ENCODE measurements at regions not wholly inside any gene's neighbourhood (a gene's known extent, or its start where the extent isn't known, plus 50 kb on each side); places are given as distances from the start of the nearest gene placed in this dataset.

DNA sequence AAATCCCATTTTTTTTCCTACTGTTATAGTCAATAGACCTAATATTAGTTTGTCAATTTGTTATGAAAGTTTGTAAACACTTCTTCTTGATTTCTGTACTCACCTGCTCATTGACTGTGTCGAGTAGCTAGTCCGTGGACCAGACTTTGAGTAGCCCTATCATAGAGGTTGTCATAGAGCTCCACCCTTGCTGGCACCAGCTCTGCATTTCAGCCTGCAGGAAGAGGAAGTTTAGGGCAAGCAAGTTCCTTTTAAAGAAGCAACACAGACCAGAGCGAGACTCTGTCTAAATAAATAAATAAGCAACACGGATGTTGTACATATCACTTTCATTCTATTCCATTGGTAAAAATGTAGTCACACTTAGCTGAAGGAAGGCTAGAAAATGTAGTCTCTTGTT lies 74.0 kb downstream of the MCFD2 start:
- H3K9me3 ChIP-seq (ENCODE audit: low read depth, low read length, poor library complexity, severe bottlenecking): no peaks in the 10 kb centered on the region
- peaks cover under 1% of the 10 kb centered on the region for H3K4me1 ChIP-seq (ENCODE audit: insufficient read depth, low read length, poor library complexity, severe bottlenecking)
- ChIA-PET POLR2A (ENCODE audit: low non-redundant PET) (no interaction called here), CTCF (no interaction called here)
- no peaks in the 10 kb centered on the region for H3K36me3 ChIP-seq (ENCODE audit: insufficient read depth, low read length, poor library complexity, severe bottlenecking)
- intact Hi-C loops (cut with micrococcal nuclease; ENCODE audit: unreplicated experiment): no loop called here
- H3K4me3 ChIP-seq (ENCODE audit: low read depth, low read length, poor library complexity, severe bottlenecking): no peak overlapping the region
- DNase-seq (ENCODE audit: low spot score): no peak
- TF ChIP-seq, protein P1, sequence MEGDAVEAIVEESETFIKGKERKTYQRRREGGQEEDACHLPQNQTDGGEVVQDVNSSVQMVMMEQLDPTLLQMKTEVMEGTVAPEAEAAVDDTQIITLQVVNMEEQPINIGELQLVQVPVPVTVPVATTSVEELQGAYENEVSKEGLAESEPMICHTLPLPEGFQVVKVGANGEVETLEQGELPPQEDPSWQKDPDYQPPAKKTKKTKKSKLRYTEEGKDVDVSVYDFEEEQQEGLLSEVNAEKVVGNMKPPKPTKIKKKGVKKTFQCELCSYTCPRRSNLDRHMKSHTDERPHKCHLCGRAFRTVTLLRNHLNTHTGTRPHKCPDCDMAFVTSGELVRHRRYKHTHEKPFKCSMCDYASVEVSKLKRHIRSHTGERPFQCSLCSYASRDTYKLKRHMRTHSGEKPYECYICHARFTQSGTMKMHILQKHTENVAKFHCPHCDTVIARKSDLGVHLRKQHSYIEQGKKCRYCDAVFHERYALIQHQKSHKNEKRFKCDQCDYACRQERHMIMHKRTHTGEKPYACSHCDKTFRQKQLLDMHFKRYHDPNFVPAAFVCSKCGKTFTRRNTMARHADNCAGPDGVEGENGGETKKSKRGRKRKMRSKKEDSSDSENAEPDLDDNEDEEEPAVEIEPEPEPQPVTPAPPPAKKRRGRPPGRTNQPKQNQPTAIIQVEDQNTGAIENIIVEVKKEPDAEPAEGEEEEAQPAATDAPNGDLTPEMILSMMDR (conservative IDR thresholded peaks at IDR 0.05; ENCODE audit: low read depth, low read length): no peak
- TF ChIP-seq EZH2 (IDR thresholded peaks at IDR 0.05; ENCODE audit: borderline replicate concordance, low read depth, low read length, poor library complexity, severe bottlenecking): no peak
- H3K27ac ChIP-seq (ENCODE audit: low read depth, low read length, poor library complexity, severe bottlenecking): no peak overlapping the region
- H3K27me3 ChIP-seq (replicated peaks; ENCODE audit: insufficient read depth, low read depth, low read length, poor library complexity): no peaks in the 10 kb centered on the region
- no TSS peak for BruUV-seq (replicated peaks)

GRCh38 chr2:46839045-46839444 lies 76.6 kb downstream of the MCFD2 start:
- Histone ChIP-seq H3K27me3 (replicated peaks; ENCODE audit: insufficient read depth, low read depth, low read length, poor library complexity) (no peaks in the 10 kb centered on the region), H3K9me3 (ENCODE audit: low read depth, low read length, poor library complexity, severe bottlenecking) (no peaks in the 10 kb centered on the region), H3K4me1 (ENCODE audit: insufficient read depth, low read length, poor library complexity, severe bottlenecking) (no peaks in the 10 kb centered on the region), H3K36me3 (ENCODE audit: insufficient read depth, low read length, poor library complexity, severe bottlenecking) (no peaks in the 10 kb centered on the region), H3K27ac (ENCODE audit: low read depth, low read length, poor library complexity, severe bottlenecking) (no peak overlapping the region), H3K4me3 (ENCODE audit: low read depth, low read length, poor library complexity, severe bottlenecking) (no peak overlapping the region)
- TF ChIP-seq, protein P1 (conservative IDR thresholded peaks at IDR 0.05; ENCODE audit: low read depth, low read length): no peak
- no TSS peak for BruUV-seq (replicated peaks)
- POLR2A ChIA-PET (ENCODE audit: low non-redundant PET): no interaction called here
- CTCF ChIA-PET: no interaction called here
- intact Hi-C loops (cut with micrococcal nuclease; ENCODE audit: unreplicated experiment): no loop called here
- no peak for DNase-seq (ENCODE audit: low spot score)

GRCh38 chr2:46837704-46838103 lies 77.9 kb downstream of the MCFD2 start:
- CTCF ChIA-PET: no interaction called here
- H3K9me3 ChIP-seq (ENCODE audit: low read depth, low read length, poor library complexity, severe bottlenecking): no peaks in the 10 kb centered on the region

More at GRCh38 chr2:46837704-46838103, 77.9 kb downstream of the MCFD2 start:
- TF ChIP-seq, protein P1 (conservative IDR thresholded peaks at IDR 0.05; ENCODE audit: low read depth, low read length): no peak
- TF ChIP-seq EZH2 (IDR thresholded peaks at IDR 0.05; ENCODE audit: borderline replicate concordance, low read depth, low read length, poor library complexity, severe bottlenecking): no peak
- no peak overlapping the region for H3K27ac ChIP-seq (ENCODE audit: low read depth, low read length, poor library complexity, severe bottlenecking)
- H3K36me3 ChIP-seq (ENCODE audit: insufficient read depth, low read length, poor library complexity, severe bottlenecking): no peaks in the 10 kb centered on the region
- intact Hi-C loops (cut with micrococcal nuclease; ENCODE audit: unreplicated experiment): no loop called here
- POLR2A ChIA-PET (ENCODE audit: low non-redundant PET): no interaction called here
- BruUV-seq (replicated peaks): no TSS peak
- no peak overlapping the region for H3K4me3 ChIP-seq (ENCODE audit: low read depth, low read length, poor library complexity, severe bottlenecking)
- DNase-seq (ENCODE audit: low spot score): no peak
- no peaks in the 10 kb centered on the region for H3K27me3 ChIP-seq (replicated peaks; ENCODE audit: insufficient read depth, low read depth, low read length, poor library complexity)
- no peaks in the 10 kb centered on the region for H3K4me1 ChIP-seq (ENCODE audit: insufficient read depth, low read length, poor library complexity, severe bottlenecking)
